COLO668 (cell line): ENCODE measurements at regions not wholly inside any gene's neighbourhood (a gene's known extent, or its start where the extent isn't known, plus 50 kb on each side); places are given as distances from the start of the nearest gene placed in this dataset.

Experiments
- DNase-seq: peaks from one replicate; lab custom pipeline; 2025; ENCODE audit not compliant: unreplicated experiment; lab: John Stamatoyannopoulos, UW

- DNase-seq: no peak
Measured at GRCh38 chr2:898319-898718, 52.3 kb upstream of the SNTG2 start.

- no peak for DNase-seq
Measured at GRCh38 chr2:897091-897490, 53.6 kb upstream of the SNTG2 start.

- no peak for DNase-seq
Measured at GRCh38 chr2:893311-893710, 57.3 kb upstream of the SNTG2 start.

GRCh38 chr2:892892-893291 is 57.8 kb upstream of the SNTG2 start:
- no peak for DNase-seq

- no peak for DNase-seq
Measured at GRCh38 chr2:892401-892800, 58.2 kb upstream of the SNTG2 start.

- DNase-seq: no peak
Measured at GRCh38 chr2:891734-892133, 58.9 kb upstream of the SNTG2 start.

- DNase-seq: no peak
Measured at GRCh38 chr2:890791-891190, 59.9 kb upstream of the SNTG2 start.

GRCh38 chr2:890214-890613 is 60.4 kb upstream of the SNTG2 start:
- no peak for DNase-seq

GRCh38 chr2:888906-889566 is 61.6 kb upstream of the SNTG2 start:
- DNase-seq: no peak

- no peak for DNase-seq
Measured at GRCh38 chr2:888211-888801, 62.3 kb upstream of the SNTG2 start.

GRCh38 chr2:887639-888038 is 63.0 kb upstream of the SNTG2 start:
- DNase-seq: no peak

- no peak for DNase-seq
Measured at GRCh38 chr2:886072-887022, 64.3 kb upstream of the SNTG2 start.

- DNase-seq: no peak
Measured at GRCh38 chr2:885230-886071, 65.2 kb upstream of the SNTG2 start.

- no peak for DNase-seq
Measured at GRCh38 chr2:883803-884748, 66.6 kb upstream of the SNTG2 start.

GRCh38 chr2:883260-883802 is 67.3 kb upstream of the SNTG2 start:
- no peak for DNase-seq

GRCh38 chr2:881204-881918 is 69.3 kb upstream of the SNTG2 start:
- no peak for DNase-seq

- DNase-seq: no peak
Measured at GRCh38 chr2:880201-880970, 70.3 kb upstream of the SNTG2 start.

- no peak for DNase-seq
Measured at GRCh38 chr2:879540-879939, 71.1 kb upstream of the SNTG2 start.
